ENCODE measurements at regions not wholly inside any gene's neighbourhood (a gene's known extent, or its start where the extent isn't known, plus 50 kb on each side); places are given as distances from the start of the nearest gene placed in this dataset.

DNA sequence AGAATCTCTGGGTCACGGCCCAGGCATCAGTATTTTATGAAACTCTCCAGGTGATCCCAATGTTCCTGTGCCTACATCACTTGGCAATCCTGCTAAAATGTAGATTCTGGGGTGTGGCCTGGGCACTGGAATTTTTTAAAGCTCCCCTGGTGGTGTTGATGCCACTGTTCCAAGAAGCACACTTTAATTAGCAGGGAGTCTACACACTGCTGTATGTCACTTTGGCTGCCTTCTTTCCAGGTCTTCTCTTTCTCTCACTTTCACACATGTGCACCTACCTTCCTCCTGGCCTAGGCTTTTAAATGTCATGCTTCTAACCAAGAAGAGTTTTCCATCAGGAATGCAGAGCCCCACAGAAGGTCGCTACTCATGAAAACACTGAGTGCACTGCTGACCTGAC lies 136.0 kb upstream of the ALDH1B1 start:
- TF ChIP-seq, protein P1, sequence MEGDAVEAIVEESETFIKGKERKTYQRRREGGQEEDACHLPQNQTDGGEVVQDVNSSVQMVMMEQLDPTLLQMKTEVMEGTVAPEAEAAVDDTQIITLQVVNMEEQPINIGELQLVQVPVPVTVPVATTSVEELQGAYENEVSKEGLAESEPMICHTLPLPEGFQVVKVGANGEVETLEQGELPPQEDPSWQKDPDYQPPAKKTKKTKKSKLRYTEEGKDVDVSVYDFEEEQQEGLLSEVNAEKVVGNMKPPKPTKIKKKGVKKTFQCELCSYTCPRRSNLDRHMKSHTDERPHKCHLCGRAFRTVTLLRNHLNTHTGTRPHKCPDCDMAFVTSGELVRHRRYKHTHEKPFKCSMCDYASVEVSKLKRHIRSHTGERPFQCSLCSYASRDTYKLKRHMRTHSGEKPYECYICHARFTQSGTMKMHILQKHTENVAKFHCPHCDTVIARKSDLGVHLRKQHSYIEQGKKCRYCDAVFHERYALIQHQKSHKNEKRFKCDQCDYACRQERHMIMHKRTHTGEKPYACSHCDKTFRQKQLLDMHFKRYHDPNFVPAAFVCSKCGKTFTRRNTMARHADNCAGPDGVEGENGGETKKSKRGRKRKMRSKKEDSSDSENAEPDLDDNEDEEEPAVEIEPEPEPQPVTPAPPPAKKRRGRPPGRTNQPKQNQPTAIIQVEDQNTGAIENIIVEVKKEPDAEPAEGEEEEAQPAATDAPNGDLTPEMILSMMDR (IDR thresholded peaks at IDR 0.05; ENCODE audit: low read length), result no peak
- TF ChIP-seq EZH2 (IDR thresholded peaks at IDR 0.05; ENCODE audit: borderline replicate concordance, low read length), result no peak

Measured in OCI-LY1 (cell line).